OCI-M1 (cell line): ENCODE measurements at regions not wholly inside any gene's neighbourhood (a gene's known extent, or its start where the extent isn't known, plus 50 kb on each side); places are given as distances from the start of the nearest gene placed in this dataset.

Experiments used
- DNase-seq: peaks from one replicate; lab custom pipeline; 2025; lab: John Stamatoyannopoulos, UW

GRCh38 chr6:150712505-150713252 is 113.0 kb downstream of the PLEKHG1 start:
- DNase-seq, result no peak

- DNase-seq, result no peak
Measured at GRCh38 chr6:150713487-150713886, 113.8 kb downstream of the PLEKHG1 start.

DNA sequence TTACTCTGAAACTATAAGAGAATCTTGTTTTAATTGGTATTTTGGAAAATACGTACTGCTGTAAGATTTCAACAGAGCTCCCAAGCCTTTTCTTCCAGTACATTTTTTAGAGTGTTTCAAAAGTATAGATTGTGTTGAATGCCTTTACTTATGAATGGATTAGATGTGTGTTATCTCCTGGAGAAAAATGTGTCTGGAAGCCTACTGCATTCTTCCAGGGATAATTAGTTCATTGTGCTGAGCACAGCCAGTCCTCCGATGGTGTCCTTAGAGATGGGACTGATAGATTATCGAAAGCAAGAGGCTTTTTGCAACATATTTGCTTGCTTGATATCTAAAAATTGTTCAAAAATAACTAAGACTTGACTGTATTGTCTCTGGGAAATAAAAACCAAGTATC is 114.2 kb downstream of the PLEKHG1 start:
- no peak for DNase-seq

- no peak for DNase-seq
Measured at GRCh38 chr6:150715133-150715532, 115.4 kb downstream of the PLEKHG1 start.

DNA sequence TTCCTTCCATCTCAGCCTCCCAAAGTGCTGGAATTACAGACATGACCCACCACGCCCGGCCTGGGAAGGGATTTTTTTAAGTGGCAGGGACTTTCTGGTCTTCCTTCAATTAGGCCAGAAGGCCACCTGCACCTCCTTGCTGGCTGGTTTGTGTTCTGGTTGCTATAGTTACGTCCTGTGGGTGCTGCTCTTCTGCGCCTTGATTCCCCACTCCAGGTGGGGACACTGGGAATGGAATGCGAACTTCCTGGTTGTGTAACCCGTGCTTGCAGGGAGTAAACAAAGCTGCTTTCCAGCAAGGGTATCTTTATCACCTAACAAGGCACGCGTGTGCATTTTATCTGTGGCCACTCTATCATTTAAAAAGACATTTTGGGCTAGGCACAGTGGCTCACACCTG is 117.7 kb downstream of the PLEKHG1 start:
- DNase-seq, result no peak

DNA sequence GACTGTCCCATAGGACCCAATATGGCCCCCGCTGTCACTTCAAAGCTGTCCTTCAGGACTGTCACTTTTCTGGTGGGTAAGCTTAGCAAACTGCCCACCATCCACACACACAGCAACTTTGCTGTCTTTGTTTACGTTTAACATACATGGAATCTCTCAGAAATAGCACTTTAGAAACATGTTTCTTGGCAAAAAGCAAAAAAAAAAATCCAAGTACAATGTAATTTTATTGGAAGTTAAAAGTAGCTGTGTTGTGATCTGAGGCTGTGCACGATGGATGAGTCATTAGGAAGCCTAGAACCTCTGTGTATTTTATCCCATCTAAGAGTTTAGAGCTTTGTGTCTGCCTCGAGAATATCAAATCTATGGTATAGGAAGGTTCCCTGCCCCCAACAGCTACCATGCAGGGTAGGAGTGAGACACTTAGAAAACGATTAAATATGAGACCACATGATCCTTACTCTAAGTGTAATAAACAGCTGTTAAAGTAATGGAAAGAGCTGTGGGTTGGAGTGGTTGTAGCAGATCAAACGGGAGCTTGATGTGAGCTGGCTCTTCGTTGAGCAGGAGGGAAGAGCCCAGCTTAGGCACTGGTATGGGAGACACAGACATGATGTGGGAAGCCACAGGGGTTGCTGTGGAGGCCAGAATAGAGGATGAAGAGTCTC is 119.5 kb downstream of the PLEKHG1 start:
- no peak for DNase-seq

GRCh38 chr6:150719831-150720230 is 120.1 kb downstream of the PLEKHG1 start:
- DNase-seq, result no peak

GRCh38 chr6:150720774-150721233 is 121.1 kb downstream of the PLEKHG1 start:
- DNase-seq, result peak; percentile 48

DNA sequence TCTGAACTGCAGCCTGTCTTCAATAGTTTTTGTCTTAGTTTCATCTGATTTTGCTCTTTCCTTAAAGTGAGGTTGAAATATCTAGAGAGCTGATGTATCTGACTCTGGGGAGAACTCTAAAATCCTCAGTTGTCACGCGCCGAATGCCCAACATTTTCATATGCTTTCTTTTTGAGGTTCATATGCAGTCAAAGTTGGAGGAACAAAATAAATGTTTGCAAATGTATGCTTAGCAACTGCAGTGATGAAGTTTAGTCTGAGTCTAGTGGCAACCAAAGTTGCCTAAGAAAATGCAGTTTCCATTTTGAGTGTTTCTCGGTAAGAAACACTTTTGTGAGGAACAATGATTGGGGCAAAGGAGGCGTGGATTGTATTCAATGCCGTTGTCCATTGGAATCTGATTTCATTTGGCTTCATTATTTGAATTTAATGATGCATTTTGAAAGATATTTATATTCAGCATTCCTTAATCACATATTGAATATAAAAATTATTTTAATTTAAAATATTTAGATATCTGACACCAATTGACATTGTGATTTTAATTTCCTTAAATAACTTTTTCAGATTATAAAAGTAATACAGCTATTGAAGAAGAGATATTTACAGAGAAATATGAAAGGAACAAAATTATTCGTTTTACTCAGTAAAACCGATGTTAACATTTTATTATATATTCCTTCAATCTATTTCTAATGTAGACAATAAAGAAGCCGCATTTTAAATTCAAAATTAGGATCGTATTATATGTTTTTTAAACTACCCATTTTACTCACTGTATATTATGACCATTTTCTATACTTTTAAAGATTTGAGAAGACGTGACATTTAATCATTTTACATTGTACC is 122.0 kb downstream of the PLEKHG1 start:
- DNase-seq, result no peak

DNA sequence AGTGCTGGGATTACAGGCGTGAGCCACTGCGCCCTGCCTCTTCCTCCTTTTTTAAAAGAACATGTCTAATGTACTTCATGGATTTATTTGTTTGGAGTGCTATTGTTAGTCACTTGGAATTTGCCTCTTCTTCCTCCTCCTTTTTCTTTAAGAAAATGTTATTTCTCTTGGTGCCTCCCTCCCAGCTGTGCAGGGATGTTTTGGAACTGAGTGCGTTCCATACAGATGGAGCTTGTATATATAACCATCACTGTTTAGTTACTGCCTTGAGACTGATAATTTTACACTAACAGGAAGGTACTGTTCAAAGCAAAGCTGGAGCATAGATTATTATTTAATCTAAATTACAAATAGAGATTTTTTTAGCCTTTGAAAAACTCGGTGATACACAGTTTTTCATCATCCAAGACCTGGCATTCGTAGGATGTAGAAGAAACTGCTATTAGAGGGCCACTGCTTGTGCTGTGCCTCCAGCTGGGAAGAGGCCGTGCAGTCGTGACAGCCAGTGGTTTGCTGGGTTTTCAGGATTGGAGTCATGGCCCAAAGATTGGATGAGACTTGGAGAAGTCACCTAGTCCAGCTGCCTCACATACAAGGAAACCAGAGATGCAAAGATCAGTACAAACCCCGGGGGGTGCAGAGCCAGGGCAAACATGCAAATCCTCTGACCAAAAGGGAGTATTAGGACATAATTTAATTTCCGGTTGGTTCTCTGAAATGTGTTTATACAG is 123.1 kb downstream of the PLEKHG1 start:
- DNase-seq, result no peak

GRCh38 chr6:150723345-150723658 is 123.6 kb downstream of the PLEKHG1 start:
- no peak for DNase-seq

DNA sequence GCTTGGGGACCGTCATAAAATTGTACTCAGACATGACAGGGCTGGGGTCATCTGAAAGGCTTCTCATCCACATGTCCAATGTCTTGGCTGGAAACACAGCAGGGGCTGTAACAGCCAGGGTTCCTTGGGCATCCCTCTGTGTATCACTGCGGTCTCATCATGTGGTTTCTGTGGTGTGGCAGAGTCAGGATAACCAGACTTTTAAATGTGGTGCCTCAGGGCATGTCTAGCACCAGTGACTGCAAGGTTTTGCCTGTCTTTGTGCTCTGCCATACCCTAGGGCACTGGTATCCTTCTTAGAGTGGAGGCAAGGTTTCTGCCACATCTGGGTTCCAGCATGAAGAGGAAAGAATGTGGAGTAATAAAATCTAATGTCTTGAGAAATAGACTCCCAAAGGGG is 124.2 kb downstream of the PLEKHG1 start:
- peak; percentile 49 for DNase-seq

DNA sequence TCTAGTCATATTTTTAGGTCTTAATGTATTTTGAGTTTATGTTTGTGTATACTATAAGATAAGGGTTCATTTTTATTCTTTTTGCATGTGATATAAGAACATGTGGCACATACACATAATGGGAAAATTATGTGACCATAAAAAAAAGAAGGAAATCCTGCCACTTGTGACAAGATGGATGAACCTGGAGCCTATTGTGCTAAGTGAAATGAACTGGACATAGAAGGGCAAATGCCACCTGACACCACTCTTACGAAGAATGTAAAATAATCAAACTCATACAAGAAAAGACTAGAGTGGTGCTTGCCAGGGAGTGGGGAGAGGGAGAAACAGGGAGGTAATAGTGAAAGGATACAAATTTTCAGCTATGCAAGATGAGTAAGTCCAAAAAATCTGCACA is 126.1 kb downstream of the PLEKHG1 start:
- DNase-seq, result no peak

- no peak for DNase-seq
Measured at GRCh38 chr6:150729188-150729748, 129.6 kb downstream of the PLEKHG1 start.

DNA sequence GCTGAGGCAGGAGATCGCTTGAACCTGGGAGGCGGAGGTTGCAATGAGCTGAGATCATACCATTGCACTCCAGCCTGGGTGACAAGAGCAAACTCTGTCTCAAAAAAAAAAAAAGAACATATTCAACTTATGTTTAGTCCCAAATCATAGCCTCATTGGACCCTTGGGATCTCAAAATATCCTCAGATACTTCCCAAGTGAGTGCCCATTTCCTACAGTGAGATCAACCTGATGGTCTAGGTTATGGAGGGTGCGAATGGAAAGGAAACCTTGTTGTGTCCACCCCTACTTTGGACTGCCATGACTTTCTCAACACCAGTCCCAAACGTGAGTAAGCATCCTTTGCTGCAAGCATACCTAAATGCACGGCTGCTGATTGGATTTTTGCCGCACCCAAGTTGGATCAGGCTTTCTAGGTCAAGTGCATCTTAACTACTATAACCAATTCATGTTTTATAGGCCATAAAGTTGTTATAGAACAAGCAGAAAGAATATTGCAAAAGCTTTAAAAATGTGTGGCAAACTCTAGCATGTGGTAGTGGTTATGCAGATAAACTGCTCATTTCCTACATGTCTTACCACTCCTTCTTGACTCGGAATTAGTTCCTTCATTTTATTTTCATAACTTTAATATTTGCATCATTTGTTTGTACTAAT is 131.2 kb downstream of the PLEKHG1 start:
- DNase-seq, result no peak

DNA sequence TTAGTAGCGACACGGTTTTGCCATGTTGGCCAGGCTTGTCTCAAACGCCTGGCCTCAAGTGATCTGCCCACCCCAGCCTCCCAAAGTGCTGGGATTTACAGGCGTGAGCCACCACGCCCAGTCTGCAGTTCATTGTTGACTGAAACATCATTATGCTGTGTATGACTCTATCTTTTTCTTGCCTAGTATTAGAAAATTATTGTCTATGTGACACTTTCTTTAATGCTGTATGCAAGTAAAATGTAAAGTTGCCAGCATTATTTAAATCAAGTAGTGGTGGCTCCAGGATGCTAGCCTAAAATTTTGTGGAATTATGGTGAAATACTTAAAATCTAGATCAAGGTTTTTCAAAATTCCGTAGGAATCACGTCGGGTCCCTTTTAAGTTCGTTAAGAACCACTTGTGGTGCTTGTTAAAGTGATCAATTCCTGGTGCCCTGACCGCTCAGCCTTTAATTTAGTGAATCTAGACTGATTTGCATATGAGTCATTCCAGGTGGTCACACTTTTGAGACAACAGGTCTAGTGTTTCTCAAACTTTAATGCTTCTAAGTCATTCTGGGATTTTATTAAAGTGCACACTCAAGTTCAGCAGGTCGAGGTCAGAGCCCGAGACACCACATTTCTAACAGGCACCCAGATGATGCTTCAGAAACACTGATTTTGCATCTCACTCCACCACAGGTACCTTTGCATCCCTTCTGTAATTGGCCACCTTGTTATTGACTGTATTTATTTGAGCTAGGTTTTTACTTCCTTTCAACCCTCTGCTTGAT is 132.6 kb upstream of the MTHFD1L start:
- DNase-seq, result no peak

GRCh38 chr6:150733726-150734125 is 131.8 kb upstream of the MTHFD1L start:
- DNase-seq, result no peak

DNA sequence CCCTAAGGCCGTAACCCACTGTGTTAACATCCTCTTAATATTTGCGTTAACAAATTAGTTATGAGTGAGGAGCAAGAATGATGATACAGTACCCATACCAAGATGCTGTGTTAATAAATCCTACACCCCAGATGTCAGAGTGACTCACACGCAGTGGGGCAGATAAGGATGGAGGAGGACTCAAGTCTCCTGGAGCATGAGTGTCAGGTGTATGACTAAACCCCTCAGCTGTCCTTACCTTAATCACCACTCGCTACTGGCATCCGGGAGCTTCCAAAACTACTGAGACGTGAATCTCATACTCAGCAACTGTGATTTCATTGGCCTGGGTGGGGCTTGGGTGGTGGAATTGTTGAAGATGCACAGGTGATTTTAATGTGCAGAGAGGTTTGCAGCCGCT is 131.3 kb upstream of the MTHFD1L start:
- no peak for DNase-seq

DNA sequence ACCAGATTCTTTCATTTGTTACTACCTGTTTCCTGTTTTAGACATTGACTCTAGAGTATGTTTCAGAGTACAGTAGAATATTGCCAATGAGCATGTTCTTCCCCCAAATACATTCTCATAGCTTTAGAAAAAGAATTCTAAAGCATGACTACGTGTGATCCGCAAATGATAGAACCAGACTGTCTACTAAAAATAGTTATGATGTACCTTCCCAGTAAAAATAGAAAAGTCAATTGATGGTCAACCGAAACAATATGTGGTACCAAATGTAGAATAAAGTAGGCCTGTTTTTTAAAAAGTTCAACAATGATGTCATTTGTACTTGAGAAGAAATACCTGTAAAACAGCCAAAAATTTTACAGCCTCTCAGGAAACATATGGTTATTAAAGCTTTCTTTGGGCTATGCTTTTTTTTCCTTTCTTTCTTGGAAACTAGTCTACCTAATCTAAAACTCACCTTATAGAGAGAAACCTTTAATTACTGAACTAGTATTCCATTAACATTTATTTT is 130.1 kb upstream of the MTHFD1L start:
- DNase-seq, result no peak

DNA sequence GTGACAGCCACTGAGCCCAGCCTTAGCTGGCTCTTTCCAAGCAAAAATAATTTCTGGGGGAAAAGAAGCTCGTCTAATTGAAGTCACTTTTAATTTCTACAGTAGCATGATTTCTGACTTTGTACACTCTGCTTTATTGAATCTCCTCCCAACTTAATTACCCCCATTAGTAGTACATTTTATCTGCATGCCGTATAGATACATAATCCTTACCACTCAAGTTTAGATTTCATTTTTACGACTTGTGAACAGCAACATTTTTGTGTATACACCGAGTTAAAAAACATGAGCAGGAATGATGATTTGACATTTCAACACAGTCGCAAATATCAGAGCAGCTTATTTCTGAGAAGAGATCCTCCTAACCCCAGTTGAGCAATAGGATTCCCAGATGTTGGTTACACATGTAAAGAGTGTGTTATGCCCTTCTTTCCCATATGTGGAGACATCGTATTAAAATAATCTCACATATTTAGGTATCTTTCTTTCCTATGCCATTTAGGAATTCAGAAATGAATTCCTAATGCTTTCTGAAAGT is 127.3 kb upstream of the MTHFD1L start:
- no peak for DNase-seq
